ENCODE measurements at regions not wholly inside any gene's neighbourhood (a gene's known extent, or its start where the extent isn't known, plus 50 kb on each side); places are given as distances from the start of the nearest gene placed in this dataset.

- no peaks in the 10 kb centered on the region for H3K9me3 ChIP-seq
- 77 to 80% (median 79%) methylated on average over 9 of the region's 9 CpGs for WGBS, 3 donors
- intact Hi-C loops (cut with DNase I) = no loop called here
- no peak overlapping the region for H3K4me3 ChIP-seq
- no peaks in the 10 kb centered on the region for H3K36me3 ChIP-seq (ENCODE audit: insufficient read depth in 1 of 2, low read depth in 1 of 2)
- TF ChIP-seq, protein P1, sequence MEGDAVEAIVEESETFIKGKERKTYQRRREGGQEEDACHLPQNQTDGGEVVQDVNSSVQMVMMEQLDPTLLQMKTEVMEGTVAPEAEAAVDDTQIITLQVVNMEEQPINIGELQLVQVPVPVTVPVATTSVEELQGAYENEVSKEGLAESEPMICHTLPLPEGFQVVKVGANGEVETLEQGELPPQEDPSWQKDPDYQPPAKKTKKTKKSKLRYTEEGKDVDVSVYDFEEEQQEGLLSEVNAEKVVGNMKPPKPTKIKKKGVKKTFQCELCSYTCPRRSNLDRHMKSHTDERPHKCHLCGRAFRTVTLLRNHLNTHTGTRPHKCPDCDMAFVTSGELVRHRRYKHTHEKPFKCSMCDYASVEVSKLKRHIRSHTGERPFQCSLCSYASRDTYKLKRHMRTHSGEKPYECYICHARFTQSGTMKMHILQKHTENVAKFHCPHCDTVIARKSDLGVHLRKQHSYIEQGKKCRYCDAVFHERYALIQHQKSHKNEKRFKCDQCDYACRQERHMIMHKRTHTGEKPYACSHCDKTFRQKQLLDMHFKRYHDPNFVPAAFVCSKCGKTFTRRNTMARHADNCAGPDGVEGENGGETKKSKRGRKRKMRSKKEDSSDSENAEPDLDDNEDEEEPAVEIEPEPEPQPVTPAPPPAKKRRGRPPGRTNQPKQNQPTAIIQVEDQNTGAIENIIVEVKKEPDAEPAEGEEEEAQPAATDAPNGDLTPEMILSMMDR (IDR thresholded peaks at IDR 0.05) = no peak
- no peaks in the 10 kb centered on the region for H3K4me1 ChIP-seq
- no peak overlapping the region for H3K27ac ChIP-seq
- ATAC-seq (no peak), DNase-seq (no peak)
- no peaks in the 10 kb centered on the region for H3K27me3 ChIP-seq (ENCODE audit: insufficient read depth in 3 of 3, low read length in 2 of 3)
Observed at GRCh38 chr13:29676941-29677452, 81.5 kb upstream of the SLC7A1 start.

- Histone ChIP-seq H3K9me3 (no peaks in the 10 kb centered on the region), H3K4me3 (no peak overlapping the region), H3K4me1 (no peaks in the 10 kb centered on the region), H3K36me3 (ENCODE audit: insufficient read depth in 1 of 2, low read depth in 1 of 2) (no peaks in the 10 kb centered on the region), H3K27ac (no peak overlapping the region), H3K27me3 (ENCODE audit: insufficient read depth in 3 of 3, low read length in 2 of 3) (no peaks in the 10 kb centered on the region)
- 81 to 84% (median 81%) methylated on average over 4 of the region's 4 CpGs for WGBS, 3 donors
- ATAC-seq (no peak), DNase-seq (no peak)
- TF ChIP-seq, protein P1 (IDR thresholded peaks at IDR 0.05) = no peak
- intact Hi-C loops (cut with DNase I) = no loop called here
Observed at GRCh38 chr13:29676535-29676934, 81.0 kb upstream of the SLC7A1 start.

GRCh38 chr13:29674532-29674931 lies 79.0 kb upstream of the SLC7A1 start:
- H3K9me3 ChIP-seq = no peaks in the 10 kb centered on the region
- WGBS, 3 donors = 68 to 74% (median 69%) methylated on average over 3 of the region's 3 CpGs
- H3K4me1 ChIP-seq = no peaks in the 10 kb centered on the region
- no peaks in the 10 kb centered on the region for H3K36me3 ChIP-seq (ENCODE audit: insufficient read depth in 1 of 2, low read depth in 1 of 2)
- no peak overlapping the region for H3K4me3 ChIP-seq
- TF ChIP-seq, protein P1 (IDR thresholded peaks at IDR 0.05) = no peak
- intact Hi-C loops (cut with DNase I) = no loop called here
- ATAC-seq = no peak
- no peak for DNase-seq
- H3K27me3 ChIP-seq (ENCODE audit: insufficient read depth in 3 of 3, low read length in 2 of 3) = no peaks in the 10 kb centered on the region
- no peak overlapping the region for H3K27ac ChIP-seq

- intact Hi-C loops (cut with DNase I) = no loop called here
- DNase-seq (no peak), ATAC-seq (no peak)
- H3K9me3 ChIP-seq = no peaks in the 10 kb centered on the region
- 46 to 52% (median 48%) methylated on average over 1 of the region's 1 CpG for WGBS, 3 donors
- TF ChIP-seq, protein P1 (IDR thresholded peaks at IDR 0.05) = no peak
- H3K27ac ChIP-seq = no peak overlapping the region
- H3K27me3 ChIP-seq (ENCODE audit: insufficient read depth in 3 of 3, low read length in 2 of 3) = no peaks in the 10 kb centered on the region
- H3K36me3 ChIP-seq (ENCODE audit: insufficient read depth in 1 of 2, low read depth in 1 of 2) = no peaks in the 10 kb centered on the region
- H3K4me3 ChIP-seq = no peak overlapping the region
- no peaks in the 10 kb centered on the region for H3K4me1 ChIP-seq
Observed at GRCh38 chr13:29664591-29664990, 69.1 kb upstream of the SLC7A1 start.

GRCh38 chr13:29654843-29655547 lies 59.5 kb upstream of the SLC7A1 start:
- Histone ChIP-seq H3K9me3 (no peaks in the 10 kb centered on the region), H3K27me3 (ENCODE audit: insufficient read depth in 3 of 3, low read length in 2 of 3) (no peaks in the 10 kb centered on the region), H3K27ac (no peak overlapping the region), H3K4me1 (no peaks in the 10 kb centered on the region), H3K4me3 (no peak overlapping the region), H3K36me3 (ENCODE audit: insufficient read depth in 1 of 2, low read depth in 1 of 2) (no peaks in the 10 kb centered on the region)
- DNase-seq = no peak
- no peak for ATAC-seq
- 28 to 39% (median 38%) methylated on average over 3 of the region's 3 CpGs for WGBS, 3 donors
- TF ChIP-seq, protein P1 (IDR thresholded peaks at IDR 0.05) = no peak
- intact Hi-C loops (cut with DNase I) = no loop called here

All from psoas muscle (tissue), 7 donors.